ENCODE measurements at regions not wholly inside any gene's neighbourhood (a gene's known extent, or its start where the extent isn't known, plus 50 kb on each side); places are given as distances from the start of the nearest gene placed in this dataset.

GRCh38 chr21:17667256-17667655 lies 54.6 kb upstream of the BTG3 start:
- TF ChIP-seq CTCF (conservative IDR thresholded peaks at IDR 0.05), result no peak
- no peak for TF ChIP-seq EZH2 (IDR thresholded peaks at IDR 0.05; ENCODE audit: low read depth)

Measured in PC-9 (cell line).